ENCODE measurements at regions not wholly inside any gene's neighbourhood (a gene's known extent, or its start where the extent isn't known, plus 50 kb on each side); places are given as distances from the start of the nearest gene placed in this dataset.
"Not testable (repeated sequence)": the region's sequence is repeated elsewhere in the genome, so short reads cannot be mapped to it uniquely, and the experiment has no call there.

DNA sequence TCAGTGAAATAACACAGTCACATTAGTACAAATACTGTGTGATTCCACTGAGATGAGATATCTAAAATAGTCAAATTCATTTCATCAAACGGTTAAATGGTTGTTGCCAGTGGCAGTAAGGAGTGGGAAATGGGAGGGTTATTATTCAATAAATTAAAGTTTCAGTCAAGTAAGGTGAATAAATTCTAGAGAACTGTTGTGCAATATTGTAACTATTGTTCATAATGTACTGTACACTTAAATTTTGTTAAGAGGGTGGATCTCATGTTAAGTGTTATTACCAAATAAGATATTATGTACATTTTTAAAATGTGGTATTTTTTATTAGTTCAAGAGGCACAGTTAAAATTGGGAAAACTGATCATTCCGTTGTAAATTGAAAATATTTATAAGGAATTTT is 463.3 kb upstream of the BRINP3 start:
- no peak overlapping the region for H3K9ac ChIP-seq
- no peaks in the 10 kb centered on the region for H3K9me3 ChIP-seq (ENCODE audit: low read depth)
- Mint-ChIP-seq H3K27ac (no peak overlapping the region), H3K27me3 (ENCODE audit: insufficient read depth, low read depth) (no peaks in the 10 kb centered on the region), H3K36me3 (no peaks in the 10 kb centered on the region), H3K4me3 (no peak overlapping the region), H3K4me1 (peaks cover 15% of the 10 kb centered on the region), H3K9me3 (no peaks in the 10 kb centered on the region)
- H3K27ac ChIP-seq: no peak overlapping the region
- TF ChIP-seq EZH2 (IDR thresholded peaks at IDR 0.05): no peak
- TF ChIP-seq, protein P1, sequence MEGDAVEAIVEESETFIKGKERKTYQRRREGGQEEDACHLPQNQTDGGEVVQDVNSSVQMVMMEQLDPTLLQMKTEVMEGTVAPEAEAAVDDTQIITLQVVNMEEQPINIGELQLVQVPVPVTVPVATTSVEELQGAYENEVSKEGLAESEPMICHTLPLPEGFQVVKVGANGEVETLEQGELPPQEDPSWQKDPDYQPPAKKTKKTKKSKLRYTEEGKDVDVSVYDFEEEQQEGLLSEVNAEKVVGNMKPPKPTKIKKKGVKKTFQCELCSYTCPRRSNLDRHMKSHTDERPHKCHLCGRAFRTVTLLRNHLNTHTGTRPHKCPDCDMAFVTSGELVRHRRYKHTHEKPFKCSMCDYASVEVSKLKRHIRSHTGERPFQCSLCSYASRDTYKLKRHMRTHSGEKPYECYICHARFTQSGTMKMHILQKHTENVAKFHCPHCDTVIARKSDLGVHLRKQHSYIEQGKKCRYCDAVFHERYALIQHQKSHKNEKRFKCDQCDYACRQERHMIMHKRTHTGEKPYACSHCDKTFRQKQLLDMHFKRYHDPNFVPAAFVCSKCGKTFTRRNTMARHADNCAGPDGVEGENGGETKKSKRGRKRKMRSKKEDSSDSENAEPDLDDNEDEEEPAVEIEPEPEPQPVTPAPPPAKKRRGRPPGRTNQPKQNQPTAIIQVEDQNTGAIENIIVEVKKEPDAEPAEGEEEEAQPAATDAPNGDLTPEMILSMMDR (IDR thresholded peaks at IDR 0.05): no peak
- no peak for TF ChIP-seq EZH2phosphoT487 (IDR thresholded peaks at IDR 0.05)
- H3K27me3 ChIP-seq: no peaks in the 10 kb centered on the region
- H4K20me1 ChIP-seq (ENCODE audit: low read depth): no peaks in the 10 kb centered on the region
- H3K4me1 ChIP-seq: peaks cover 4% of the 10 kb centered on the region
- DNase-seq (ENCODE audit: low spot score): no peak
- no peak overlapping the region for H3K4me2 ChIP-seq
- no peaks in the 10 kb centered on the region for H3F3A ChIP-seq (ENCODE audit: low read depth)
- no peak overlapping the region for H2AFZ ChIP-seq (replicated peaks)
- no peaks in the 10 kb centered on the region for H3K36me3 ChIP-seq
- no peaks in the 10 kb centered on the region for H3K79me2 ChIP-seq (ENCODE audit: low read depth)
- no peak overlapping the region for H3K4me3 ChIP-seq

DNA sequence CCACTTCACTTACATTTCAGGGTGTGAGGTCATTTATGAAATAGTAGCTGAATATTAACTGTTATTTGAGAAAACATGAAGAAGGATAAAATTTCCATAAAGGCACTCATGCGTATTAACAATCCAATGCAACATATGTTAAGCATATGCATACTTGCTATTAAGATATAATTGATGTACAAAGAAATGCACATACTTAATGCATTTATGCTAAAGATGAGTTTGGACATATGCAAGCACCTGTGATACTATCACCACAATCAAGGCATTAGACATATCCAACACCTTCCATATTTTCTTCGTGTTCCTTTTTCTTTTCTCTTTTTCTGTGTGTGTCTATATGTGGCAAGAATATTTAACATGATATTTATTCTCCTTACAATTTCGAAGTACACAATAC is 464.8 kb upstream of the BRINP3 start:
- no peak overlapping the region for H3K4me2 ChIP-seq
- H3K4me3 Mint-ChIP-seq: no peak overlapping the region
- H3K9me3 ChIP-seq (ENCODE audit: low read depth): no peaks in the 10 kb centered on the region
- H4K20me1 ChIP-seq (ENCODE audit: low read depth): no peaks in the 10 kb centered on the region
- no peaks in the 10 kb centered on the region for H3F3A ChIP-seq (ENCODE audit: low read depth)
- no peaks in the 10 kb centered on the region for H3K36me3 Mint-ChIP-seq
- no peaks in the 10 kb centered on the region for H3K36me3 ChIP-seq
- H2AFZ ChIP-seq (replicated peaks): no peak overlapping the region
- H3K4me1 Mint-ChIP-seq: peaks cover 4% of the 10 kb centered on the region
- no peaks in the 10 kb centered on the region for H3K79me2 ChIP-seq (ENCODE audit: low read depth)
- H3K4me1 ChIP-seq: no peaks in the 10 kb centered on the region
- TF ChIP-seq EZH2 (IDR thresholded peaks at IDR 0.05) (no peak), EZH2phosphoT487 (IDR thresholded peaks at IDR 0.05) (no peak)
- TF ChIP-seq, protein P1 (IDR thresholded peaks at IDR 0.05): no peak
- no peaks in the 10 kb centered on the region for H3K9me3 Mint-ChIP-seq
- no peak overlapping the region for H3K4me3 ChIP-seq
- H3K27me3 Mint-ChIP-seq (ENCODE audit: insufficient read depth, low read depth): no peaks in the 10 kb centered on the region
- no peak overlapping the region for H3K9ac ChIP-seq
- H3K27ac ChIP-seq: no peak overlapping the region
- DNase-seq (ENCODE audit: low spot score): no peak
- H3K27ac Mint-ChIP-seq: no peak overlapping the region
- no peaks in the 10 kb centered on the region for H3K27me3 ChIP-seq

DNA sequence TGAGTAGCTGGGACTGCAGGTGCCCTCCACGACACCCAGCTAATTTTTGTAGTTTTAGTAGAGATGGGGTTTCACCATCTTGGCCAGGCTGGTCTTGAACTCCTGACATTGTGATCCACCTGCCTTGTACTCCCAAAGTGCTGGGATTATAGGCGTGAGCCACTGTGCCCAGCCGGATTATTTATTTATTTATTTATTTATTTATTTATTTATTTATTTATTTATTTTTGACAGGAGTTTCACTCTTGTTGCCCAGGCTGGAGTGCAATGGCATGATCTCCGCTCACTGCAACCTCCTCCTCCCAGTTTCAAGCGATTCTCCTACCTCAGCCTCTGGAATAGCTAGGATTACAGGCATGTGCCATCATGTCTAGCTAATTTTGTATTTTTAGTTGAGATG is 466.1 kb upstream of the BRINP3 start:
- not testable (repeated sequence) for H3K27ac ChIP-seq; H3K27me3 ChIP-seq; H3K4me1 Mint-ChIP-seq; H3F3A ChIP-seq (ENCODE audit: low read depth); DNase-seq (ENCODE audit: low spot score); H3K4me1 ChIP-seq; H3K4me2 ChIP-seq; H3K9me3 ChIP-seq (ENCODE audit: low read depth); H3K9me3 Mint-ChIP-seq; H3K79me2 ChIP-seq (ENCODE audit: low read depth); H3K4me3 Mint-ChIP-seq; H3K36me3 ChIP-seq; H3K27ac Mint-ChIP-seq; H3K27me3 Mint-ChIP-seq (ENCODE audit: insufficient read depth, low read depth); H2AFZ ChIP-seq (replicated peaks); H3K9ac ChIP-seq; H3K4me3 ChIP-seq; H3K36me3 Mint-ChIP-seq; H4K20me1 ChIP-seq (ENCODE audit: low read depth)

DNA sequence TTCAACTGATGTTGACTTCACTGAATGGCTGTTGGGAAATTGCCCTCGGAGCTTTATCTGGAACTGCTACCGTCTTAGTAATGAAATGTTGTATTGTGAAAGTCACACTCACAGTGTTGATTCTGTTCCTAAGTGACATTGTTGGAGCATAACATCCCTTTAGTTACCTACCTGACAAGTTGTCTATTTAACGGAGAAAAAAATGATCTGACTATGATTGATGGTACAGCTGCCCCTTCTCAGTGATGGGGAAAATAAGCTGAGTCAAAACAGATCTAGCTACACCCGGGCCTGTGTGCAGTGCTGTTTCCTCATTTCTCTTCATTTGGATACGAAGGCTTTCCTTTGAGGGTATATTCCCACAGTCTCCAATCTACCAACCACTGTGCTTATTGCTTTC is 472.3 kb upstream of the BRINP3 start:
- Histone ChIP-seq H2AFZ (replicated peaks) (no peak overlapping the region), H3K4me1 (no peaks in the 10 kb centered on the region), H3K36me3 (no peaks in the 10 kb centered on the region), H3K27me3 (no peaks in the 10 kb centered on the region), H3K4me3 (no peak overlapping the region), H3K79me2 (ENCODE audit: low read depth) (no peaks in the 10 kb centered on the region), H3F3A (ENCODE audit: low read depth) (no peaks in the 10 kb centered on the region), H4K20me1 (ENCODE audit: low read depth) (no peaks in the 10 kb centered on the region), H3K27ac (no peak overlapping the region), H3K9me3 (ENCODE audit: low read depth) (no peaks in the 10 kb centered on the region), H3K9ac (no peak overlapping the region), H3K4me2 (no peak overlapping the region)
- Mint-ChIP-seq H3K4me1 (peaks cover 19% of the 10 kb centered on the region), H3K27me3 (ENCODE audit: insufficient read depth, low read depth) (no peaks in the 10 kb centered on the region), H3K9me3 (no peaks in the 10 kb centered on the region), H3K27ac (peak overlapping the region; percentile 95), H3K4me3 (no peak overlapping the region), H3K36me3 (no peaks in the 10 kb centered on the region)
- DNase-seq (ENCODE audit: low spot score): no peak
- TF ChIP-seq EZH2 (IDR thresholded peaks at IDR 0.05): no peak
- TF ChIP-seq EZH2phosphoT487 (IDR thresholded peaks at IDR 0.05): no peak
- TF ChIP-seq, protein P1 (IDR thresholded peaks at IDR 0.05): no peak
